NB4 (cell line): ENCODE measurements at regions not wholly inside any gene's neighbourhood (a gene's known extent, or its start where the extent isn't known, plus 50 kb on each side); places are given as distances from the start of the nearest gene placed in this dataset.

Source experiments
- DNase-seq: peaks from one replicate; pipeline ENCODE4 v3.0.0; 2010; ENCODE audit warnings: low read depth
- H3K4me3 ChIP-seq: one replicate; pipeline ENCODE4 v1.5.1; 2011; ENCODE audit warnings: mild to moderate bottlenecking, low read depth, low read length, moderate library complexity
- CTCF ChIP-seq: IDR thresholded peaks from one replicate; pipeline ENCODE4 v1.5.1; 2012; ENCODE audit warnings: low read depth, low read length
- MAX ChIP-seq: IDR thresholded peaks from 2 replicates; pipeline ENCODE4 v1.6.1; 2011; ENCODE audit warnings: low read depth, low read length
- MYC ChIP-seq: IDR thresholded peaks from 2 replicates; pipeline ENCODE4 v1.6.1; 2011; ENCODE audit warnings: low read depth, low read length
- POLR2A ChIP-seq: IDR thresholded peaks from 2 replicates; pipeline ENCODE4 v1.6.1; 2011; ENCODE audit warnings: mild to moderate bottlenecking; ENCODE audit not compliant: insufficient read length; ENCODE audit errors: extremely low read depth

- DNase-seq, result no peak
- no peak overlapping the region for H3K4me3 ChIP-seq
- TF ChIP-seq MAX (no peak), POLR2A (no peak), MYC (no peak), CTCF (no peak)
These were observed 93.5 kb downstream of the RPS12 start for GRCh38 chr6:132907914-132908313.

GRCh38 chr6:132909742-132910141 is 95.4 kb downstream of the RPS12 start:
- no peak for TF ChIP-seq MAX
- TF ChIP-seq CTCF, result no peak
- no peak for TF ChIP-seq POLR2A
- TF ChIP-seq MYC, result no peak
- no peak for DNase-seq
- H3K4me3 ChIP-seq, result no peak overlapping the region

- no peak overlapping the region for H3K4me3 ChIP-seq
- no peak for DNase-seq
- TF ChIP-seq CTCF (no peak), MAX (no peak), MYC (no peak), POLR2A (no peak)
These were observed 96.4 kb downstream of the RPS12 start for GRCh38 chr6:132910759-132911158.

GRCh38 chr6:132919045-132919860 is 104.9 kb downstream of the RPS12 start:
- no peak for TF ChIP-seq CTCF
- no peak for TF ChIP-seq MAX
- no peak for TF ChIP-seq MYC
- no peak for TF ChIP-seq POLR2A
- DNase-seq, result no peak
- H3K4me3 ChIP-seq, result no peak overlapping the region

GRCh38 chr6:132927713-132928112 is 113.3 kb downstream of the RPS12 start:
- H3K4me3 ChIP-seq, result no peak overlapping the region
- TF ChIP-seq MYC (no peak), POLR2A (no peak), MAX (no peak), CTCF (no peak)
- DNase-seq, result no peak
